ENCODE measurements at regions not wholly inside any gene's neighbourhood (a gene's known extent, or its start where the extent isn't known, plus 50 kb on each side); places are given as distances from the start of the nearest gene placed in this dataset.

GRCh38 chr2:208980321-208980720 is 443.5 kb upstream of the MAP2 start:
- DNase-seq (ENCODE audit: low read depth): no peak
- no peak overlapping the region for H3K4me3 ChIP-seq (ENCODE audit: low read depth, low read length)
- TF ChIP-seq CTCF (IDR thresholded peaks at IDR 0.05; ENCODE audit: low read depth, low read length) (no peak), MYC (IDR thresholded peaks at IDR 0.05; ENCODE audit: low read depth, low read length) (no peak), MAX (IDR thresholded peaks at IDR 0.05; ENCODE audit: low read depth, low read length) (no peak), POLR2A (IDR thresholded peaks at IDR 0.05; ENCODE audit: extremely low read depth, insufficient read length) (no peak)

GRCh38 chr2:208982831-208983230 is 441.0 kb upstream of the MAP2 start:
- no peak for TF ChIP-seq POLR2A (IDR thresholded peaks at IDR 0.05; ENCODE audit: extremely low read depth, insufficient read length)
- TF ChIP-seq CTCF (IDR thresholded peaks at IDR 0.05; ENCODE audit: low read depth, low read length): no peak
- no peak for TF ChIP-seq MYC (IDR thresholded peaks at IDR 0.05; ENCODE audit: low read depth, low read length)
- no peak for TF ChIP-seq MAX (IDR thresholded peaks at IDR 0.05; ENCODE audit: low read depth, low read length)
- H3K4me3 ChIP-seq (ENCODE audit: low read depth, low read length): no peak overlapping the region
- DNase-seq (ENCODE audit: low read depth): no peak

GRCh38 chr2:208983486-208983885 is 440.4 kb upstream of the MAP2 start:
- no peak for TF ChIP-seq CTCF (IDR thresholded peaks at IDR 0.05; ENCODE audit: low read depth, low read length)
- TF ChIP-seq POLR2A (IDR thresholded peaks at IDR 0.05; ENCODE audit: extremely low read depth, insufficient read length): no peak
- TF ChIP-seq MYC (IDR thresholded peaks at IDR 0.05; ENCODE audit: low read depth, low read length): no peak
- DNase-seq (ENCODE audit: low read depth): no peak
- no peak overlapping the region for H3K4me3 ChIP-seq (ENCODE audit: low read depth, low read length)

GRCh38 chr2:208984376-208985090 is 439.3 kb upstream of the MAP2 start:
- no peak overlapping the region for H3K4me3 ChIP-seq (ENCODE audit: low read depth, low read length)
- no peak for DNase-seq (ENCODE audit: low read depth)
- TF ChIP-seq MYC (IDR thresholded peaks at IDR 0.05; ENCODE audit: low read depth, low read length) (no peak), POLR2A (IDR thresholded peaks at IDR 0.05; ENCODE audit: extremely low read depth, insufficient read length) (no peak), CTCF (IDR thresholded peaks at IDR 0.05; ENCODE audit: low read depth, low read length) (no peak), MAX (IDR thresholded peaks at IDR 0.05; ENCODE audit: low read depth, low read length) (no peak)

- no peak for TF ChIP-seq MYC (IDR thresholded peaks at IDR 0.05; ENCODE audit: low read depth, low read length)
- no peak for TF ChIP-seq MAX (IDR thresholded peaks at IDR 0.05; ENCODE audit: low read depth, low read length)
- TF ChIP-seq POLR2A (IDR thresholded peaks at IDR 0.05; ENCODE audit: extremely low read depth, insufficient read length): no peak
- no peak for TF ChIP-seq CTCF (IDR thresholded peaks at IDR 0.05; ENCODE audit: low read depth, low read length)
- no peak for DNase-seq (ENCODE audit: low read depth)
- H3K4me3 ChIP-seq (ENCODE audit: low read depth, low read length): no peak overlapping the region
Measured at GRCh38 chr2:208985644-208986043, 438.2 kb upstream of the MAP2 start.

Measured in NB4 (cell line).